ENCODE measurements at regions not wholly inside any gene's neighbourhood (a gene's known extent, or its start where the extent isn't known, plus 50 kb on each side); places are given as distances from the start of the nearest gene placed in this dataset.
"Not testable (repeated sequence)": the region's sequence is repeated elsewhere in the genome, so short reads cannot be mapped to it uniquely, and the experiment has no call there.

DNA sequence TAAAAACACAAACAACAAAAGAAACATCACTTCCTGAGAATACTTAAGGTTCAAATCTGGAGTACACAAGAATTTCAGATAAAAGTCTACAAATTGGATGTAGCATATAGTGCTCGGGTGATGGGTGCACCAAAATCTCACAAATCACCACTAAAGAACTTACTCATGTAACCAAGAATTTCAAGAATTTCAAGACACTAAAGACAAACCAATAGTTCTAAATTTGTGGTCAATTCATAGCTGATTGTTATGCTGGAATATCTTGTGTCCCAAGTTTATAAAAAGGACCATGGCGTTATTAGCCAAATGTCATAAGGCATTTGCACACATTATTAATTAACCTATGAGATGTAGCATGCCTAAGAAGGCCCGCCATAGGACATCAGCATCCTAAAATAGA is 1204.1 kb upstream of the AUTS2 start:
- DNase-seq (ENCODE audit: low spot score), result no peak

DNA sequence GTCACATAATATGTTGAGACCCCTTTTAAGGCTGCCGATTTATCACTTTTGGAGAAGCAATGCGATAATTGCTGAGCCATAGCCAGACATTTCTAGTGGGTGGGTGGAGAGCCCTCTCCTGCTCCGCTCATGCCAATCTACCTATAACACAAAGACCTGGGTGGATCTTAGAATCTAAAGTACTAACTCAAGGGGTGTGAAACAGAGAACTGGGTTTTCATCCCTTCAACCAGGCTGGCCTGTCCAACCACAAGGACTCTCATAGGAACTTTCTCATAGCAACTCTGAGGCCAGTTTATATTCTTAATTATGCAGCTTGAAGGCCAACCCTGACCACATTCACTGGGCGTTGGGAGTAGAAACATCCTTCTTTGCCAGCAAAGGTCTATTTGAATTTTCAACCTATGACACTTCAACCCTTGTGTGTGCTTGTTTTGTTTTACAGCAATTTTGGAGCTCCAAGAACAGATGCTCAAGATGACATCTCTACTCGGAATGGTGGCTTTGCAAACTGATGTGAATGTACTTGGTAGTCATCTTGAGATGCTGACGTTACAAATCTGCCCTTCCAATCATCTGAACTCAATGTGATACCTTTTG is 1198.2 kb upstream of the AUTS2 start:
- no peak for DNase-seq (ENCODE audit: low spot score)

DNA sequence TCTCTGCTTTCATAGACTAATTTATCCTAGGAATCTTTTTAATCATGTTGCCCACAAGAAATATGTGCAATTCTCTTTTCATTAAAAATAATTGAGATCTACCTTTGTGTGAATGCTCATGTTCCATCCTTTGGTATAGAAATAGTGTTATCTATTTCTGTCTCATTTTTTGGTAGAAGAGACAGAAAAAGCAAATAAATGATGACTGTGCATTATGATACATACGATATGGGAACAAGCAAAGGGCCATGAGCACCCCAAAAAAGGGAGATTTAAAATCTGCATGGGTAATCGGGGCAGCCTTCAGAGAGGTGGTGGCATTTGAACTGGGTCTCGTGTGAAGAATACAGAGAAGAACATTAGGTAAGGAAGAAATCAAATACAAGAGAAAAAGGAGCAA is 1197.5 kb upstream of the AUTS2 start:
- DNase-seq (ENCODE audit: low spot score), result no peak

DNA sequence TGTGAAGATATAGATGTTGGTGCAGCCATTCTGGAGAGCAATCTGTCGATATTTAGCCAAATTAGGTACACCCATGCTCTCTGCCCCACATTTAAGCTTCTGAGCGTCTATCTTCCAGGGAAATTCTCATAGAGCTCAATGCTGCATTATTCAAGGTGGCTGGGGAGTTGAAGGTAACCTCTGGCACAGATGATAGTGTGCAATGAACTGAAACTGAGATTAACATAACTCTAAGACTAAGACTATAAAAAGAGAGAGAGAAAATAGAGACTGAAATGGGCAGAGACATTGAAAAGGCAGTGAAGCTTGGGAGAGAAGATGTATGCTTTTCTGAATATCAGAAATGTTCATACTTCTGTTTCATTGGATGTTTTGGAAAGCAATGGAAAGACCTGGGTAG is 1197.0 kb upstream of the AUTS2 start:
- DNase-seq (ENCODE audit: low spot score), result no peak

DNA sequence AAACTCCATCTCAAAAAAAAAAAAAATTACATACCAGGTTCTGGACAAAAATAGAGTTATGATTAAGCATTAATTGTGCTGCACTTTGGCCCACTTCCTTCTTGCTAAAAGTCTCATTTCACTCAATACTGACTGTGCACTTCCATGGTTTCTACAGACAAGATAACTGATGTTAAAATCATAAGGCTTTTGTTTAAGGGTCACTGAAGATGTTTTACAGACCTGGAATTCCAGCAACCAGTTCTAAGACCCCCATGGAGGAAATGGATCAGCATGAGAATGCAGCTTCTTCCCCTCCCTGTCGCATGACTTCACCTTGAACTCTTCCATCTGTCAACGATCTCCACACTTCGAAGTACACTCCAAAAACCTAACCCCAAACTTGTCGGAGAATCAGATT is 1191.8 kb upstream of the AUTS2 start:
- no peak for DNase-seq (ENCODE audit: low spot score)

DNA sequence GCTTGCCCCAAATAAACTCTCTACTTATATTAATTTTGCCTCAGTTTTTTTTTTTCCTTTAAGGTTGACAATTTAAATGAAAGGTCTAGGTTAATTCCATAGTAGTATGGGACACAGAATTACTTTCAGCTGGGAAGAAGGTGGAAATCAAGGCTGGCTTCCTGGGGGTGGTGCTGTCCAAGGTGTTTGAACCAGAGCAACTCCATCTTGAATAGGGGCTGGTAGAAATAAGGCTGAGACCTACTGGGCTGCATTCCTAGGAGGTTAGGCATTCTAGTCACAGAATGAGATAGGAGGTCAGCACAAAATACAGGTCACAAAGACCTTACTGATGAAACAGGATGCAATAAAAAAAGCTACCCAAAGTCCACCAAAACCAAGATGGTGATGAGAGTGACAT is 1190.8 kb upstream of the AUTS2 start:
- no peak for DNase-seq (ENCODE audit: low spot score)

DNA sequence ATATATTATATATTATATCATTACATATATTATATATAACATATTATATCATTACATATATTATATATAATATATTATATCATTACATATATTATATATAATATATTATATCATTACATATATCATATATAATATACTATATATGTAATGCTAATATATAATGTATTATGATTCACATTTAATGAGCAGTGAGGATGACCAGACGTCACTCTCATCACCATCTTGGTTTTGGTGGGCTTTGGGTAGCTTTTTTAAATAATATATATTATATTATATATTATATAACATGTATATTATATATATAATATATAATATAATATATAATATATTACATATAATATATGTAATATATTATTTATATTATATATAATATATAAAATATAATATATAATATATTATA is 1189.4 kb upstream of the AUTS2 start:
- no peak for DNase-seq (ENCODE audit: low spot score)

DNA sequence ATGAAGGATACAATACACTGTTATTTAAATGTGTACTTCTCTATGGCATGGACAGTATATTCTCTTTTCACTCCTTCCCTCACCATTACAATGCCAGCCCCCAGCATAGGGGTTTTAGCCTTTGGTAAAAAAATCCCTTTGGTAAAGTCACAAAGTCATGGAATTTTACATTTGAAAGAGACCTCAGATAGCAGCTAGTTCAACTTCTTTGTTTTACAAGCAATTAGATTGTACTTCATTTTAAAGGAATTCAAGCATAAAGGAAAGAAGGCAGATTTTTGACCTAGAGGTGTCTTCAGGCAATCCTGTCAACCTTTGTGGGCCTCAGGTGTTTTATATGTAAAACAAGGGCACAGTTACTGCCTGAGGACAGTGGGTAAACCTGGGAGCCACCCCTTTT is 1188.4 kb upstream of the AUTS2 start:
- DNase-seq (ENCODE audit: low spot score), result no peak

DNA sequence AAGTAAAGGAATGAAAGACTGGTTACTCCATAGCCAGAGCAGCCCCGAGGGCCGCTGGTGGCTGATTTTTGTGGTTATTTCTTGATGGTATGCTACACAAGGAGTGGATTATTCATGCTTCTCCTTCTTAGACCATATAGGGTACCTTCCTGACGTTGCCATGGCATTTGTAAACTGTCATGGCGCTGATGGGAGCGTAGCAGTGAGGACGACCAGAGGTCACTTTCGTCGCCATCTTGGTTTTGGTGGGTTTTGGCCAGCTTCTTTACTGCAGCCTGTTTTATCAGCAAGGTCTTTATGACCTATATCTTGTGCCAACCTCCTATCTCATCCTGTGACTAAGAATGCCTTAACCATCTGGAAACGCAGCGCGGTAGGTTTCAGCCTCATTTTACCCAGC is 1187.6 kb upstream of the AUTS2 start:
- not testable (repeated sequence) for DNase-seq (ENCODE audit: low spot score)

DNA sequence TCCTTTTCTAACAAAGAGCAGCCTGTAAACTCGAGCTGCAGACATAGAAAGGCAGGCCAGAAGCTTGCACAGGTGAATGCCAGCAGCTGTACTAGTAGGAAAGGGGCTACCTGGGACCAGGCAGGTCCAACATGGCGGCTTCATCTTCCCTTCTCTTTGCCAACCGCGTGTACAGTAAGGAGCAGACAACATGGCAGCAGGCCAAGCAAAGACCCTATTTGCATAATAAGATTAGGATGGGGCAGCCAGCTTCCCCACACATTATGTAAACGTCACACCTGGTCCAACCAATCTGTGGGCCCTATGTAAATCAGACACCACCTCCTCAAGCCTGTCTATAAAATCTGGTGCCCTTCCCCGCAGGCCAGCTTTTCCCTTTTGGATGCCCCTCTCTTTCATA is 1186.5 kb upstream of the AUTS2 start:
- no peak for DNase-seq (ENCODE audit: low spot score)

DNA sequence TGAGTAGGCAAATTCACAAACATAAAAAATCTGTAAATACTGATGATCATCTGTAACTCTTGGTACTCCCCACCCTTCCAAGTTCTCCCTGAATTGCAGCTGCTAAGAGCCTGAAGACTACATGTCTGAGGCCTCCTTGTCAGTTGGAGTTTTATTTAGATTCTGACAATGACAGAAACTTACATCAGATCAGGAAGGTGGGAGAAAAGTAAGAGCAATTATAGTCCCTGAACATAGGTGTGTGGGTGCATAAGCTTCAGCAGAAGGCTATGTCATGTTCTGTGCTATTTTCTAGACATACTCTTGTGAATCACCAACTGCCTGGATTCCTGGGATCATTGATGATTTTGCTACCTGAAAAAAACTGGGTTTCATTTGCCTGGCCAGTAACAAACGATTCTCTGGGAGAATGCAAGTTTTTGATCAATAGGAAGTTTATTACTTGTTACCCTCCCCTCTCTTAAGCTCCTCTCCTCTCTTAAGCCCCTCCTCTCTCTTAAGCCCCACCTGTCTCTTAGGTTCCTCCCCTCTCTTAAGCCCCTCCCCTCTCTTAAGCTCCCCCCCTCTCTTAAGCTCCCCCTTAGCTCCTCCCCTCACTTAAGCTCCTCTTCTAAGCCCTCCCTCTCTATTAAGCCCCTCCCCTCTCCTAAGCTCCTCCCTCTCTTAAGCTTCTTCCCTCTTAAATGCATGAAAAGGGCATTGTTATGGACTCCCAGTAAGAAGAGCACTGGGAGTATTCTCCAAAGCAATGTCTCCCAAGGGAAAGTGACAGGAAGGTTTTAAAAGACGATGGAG is 1183.4 kb upstream of the AUTS2 start:
- no peak for DNase-seq (ENCODE audit: low spot score)

DNA sequence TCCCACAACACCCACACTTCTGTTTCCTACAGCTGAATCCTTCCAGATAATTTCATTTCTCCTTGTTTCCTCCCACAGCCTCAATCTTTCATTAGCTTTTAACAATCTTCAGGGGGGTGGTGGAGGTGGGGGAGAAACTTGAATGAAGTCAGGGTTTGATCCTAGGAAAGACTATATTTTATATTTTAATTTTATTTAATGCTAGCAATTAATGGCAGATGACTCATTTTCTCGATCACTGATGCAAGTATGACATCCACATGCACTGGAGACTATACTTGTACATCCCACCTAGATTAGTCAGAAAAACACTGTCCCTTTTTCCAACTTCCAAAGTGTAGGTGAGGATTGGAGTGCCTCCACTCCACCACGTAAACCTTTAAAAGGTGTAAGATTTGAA is 1181.3 kb upstream of the AUTS2 start:
- no peak for DNase-seq (ENCODE audit: low spot score)

DNA sequence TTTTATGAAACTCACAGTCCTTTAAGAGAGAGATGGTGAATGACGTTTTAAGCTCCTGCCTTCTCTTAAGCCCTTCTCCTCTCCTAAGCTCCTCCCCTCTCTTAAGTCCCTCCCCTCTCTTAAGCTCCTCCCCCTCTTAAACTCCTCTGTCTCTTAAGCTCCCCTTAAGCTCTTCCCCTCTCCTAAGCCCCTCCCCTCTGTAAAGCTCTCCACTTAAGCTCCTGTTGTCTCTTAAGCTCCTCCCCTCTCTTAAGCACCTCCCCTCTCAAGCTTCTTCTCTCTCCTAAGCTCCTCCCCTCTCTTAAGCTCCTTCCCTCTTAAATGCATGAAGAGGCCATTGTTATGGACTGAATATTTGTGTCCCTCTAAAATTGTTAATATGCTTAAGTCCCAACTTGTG is 1180.6 kb upstream of the AUTS2 start:
- DNase-seq (ENCODE audit: low spot score), result no peak

DNA sequence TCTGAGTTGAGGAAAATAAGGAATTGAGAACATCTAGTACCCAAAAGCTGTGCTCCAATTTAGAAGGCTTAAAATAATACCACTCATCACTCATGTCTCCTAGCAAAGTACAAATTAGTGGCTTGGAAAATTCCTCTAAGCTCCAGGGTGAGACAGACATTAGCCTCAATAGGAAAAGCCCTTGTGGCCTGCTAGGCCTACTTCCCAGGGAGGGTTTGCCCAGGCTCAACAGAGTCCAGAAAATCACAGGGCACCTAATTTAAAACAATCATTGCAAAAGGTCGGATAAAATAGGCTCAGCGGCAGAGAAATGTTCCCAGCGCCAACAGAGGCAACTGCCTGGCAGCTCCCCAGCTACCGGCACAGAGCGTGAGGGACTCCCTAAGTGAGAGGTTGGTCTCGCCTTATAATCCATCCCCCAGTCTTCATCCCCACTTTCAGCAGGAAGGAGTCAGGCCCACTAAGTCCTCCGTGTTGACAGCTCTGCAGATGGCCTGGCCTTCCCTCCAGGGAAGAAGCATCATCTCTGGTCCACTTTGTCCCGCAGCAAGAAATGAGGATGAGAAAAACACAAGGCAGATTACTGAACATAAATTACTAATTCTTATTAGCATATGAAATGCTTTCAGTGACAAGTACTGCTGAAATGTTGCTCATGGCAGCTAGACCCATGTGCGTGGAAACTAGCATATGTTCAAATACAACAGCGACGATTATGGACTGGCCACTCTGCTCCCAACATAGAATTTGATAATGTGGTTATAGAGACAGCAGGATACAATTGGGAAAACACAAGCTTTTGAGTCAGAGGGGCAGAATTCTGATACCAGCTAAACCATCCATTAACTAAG is 1177.7 kb upstream of the AUTS2 start:
- no peak for DNase-seq (ENCODE audit: low spot score)

DNA sequence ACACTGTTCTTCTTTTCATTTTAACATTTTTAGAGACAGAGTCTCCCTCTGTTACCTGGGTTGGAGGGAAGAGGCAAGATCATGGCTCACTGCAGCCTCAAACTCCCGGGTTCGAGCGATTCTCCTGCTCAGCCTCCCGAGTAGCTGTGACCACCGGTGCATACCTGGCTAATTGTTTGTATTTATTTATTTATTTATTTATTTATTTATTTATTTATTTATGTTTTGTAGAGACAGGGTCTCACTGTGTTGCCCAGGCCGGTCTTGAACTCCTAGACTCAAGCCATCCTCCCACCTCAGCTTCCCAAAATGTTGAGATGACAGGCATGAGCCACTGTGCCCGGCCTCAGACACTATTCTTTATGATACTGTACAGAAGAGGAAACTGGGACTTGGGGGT is 1176.6 kb upstream of the AUTS2 start:
- no peak for DNase-seq (ENCODE audit: low spot score)

DNA sequence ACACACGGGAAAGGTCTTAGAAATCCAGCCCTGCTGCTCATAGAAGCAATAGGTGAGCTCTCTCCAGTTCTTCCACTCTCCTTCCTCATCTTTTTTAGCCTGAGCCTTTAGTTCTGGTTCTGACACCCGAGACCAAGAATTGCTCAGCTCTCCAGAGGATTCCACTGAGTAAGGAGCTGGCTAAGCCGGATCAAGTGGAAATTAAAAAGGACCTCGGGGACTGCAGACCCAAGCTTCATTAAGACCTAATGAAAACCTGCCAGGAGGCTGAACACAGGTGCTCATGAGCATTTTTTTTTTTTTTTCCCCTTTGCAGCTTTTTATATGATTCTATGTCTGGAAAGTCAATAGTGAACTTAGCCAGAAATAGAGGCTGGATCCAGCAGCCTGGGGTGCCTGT is 1176.0 kb upstream of the AUTS2 start:
- DNase-seq (ENCODE audit: low spot score), result no peak

DNA sequence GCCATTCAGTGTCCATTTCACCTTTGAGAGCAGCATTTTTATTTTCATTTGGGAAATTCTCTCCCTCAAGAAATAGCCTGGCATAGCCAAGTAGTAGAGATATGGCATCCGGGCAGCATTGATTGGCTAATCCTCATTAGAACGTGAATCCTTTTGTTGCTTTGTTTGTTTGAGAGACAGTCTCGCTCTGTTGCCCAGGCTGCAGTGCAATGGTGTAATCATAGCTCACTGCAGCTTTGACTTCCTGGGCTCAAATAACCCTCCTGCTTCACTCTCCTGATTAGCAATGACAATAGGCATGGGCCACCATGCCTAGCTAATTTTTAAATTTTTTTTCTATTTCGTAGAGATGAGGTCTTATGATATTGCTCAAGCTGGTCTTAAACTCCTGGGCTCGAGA is 1174.9 kb upstream of the AUTS2 start:
- no peak for DNase-seq (ENCODE audit: low spot score)

DNA sequence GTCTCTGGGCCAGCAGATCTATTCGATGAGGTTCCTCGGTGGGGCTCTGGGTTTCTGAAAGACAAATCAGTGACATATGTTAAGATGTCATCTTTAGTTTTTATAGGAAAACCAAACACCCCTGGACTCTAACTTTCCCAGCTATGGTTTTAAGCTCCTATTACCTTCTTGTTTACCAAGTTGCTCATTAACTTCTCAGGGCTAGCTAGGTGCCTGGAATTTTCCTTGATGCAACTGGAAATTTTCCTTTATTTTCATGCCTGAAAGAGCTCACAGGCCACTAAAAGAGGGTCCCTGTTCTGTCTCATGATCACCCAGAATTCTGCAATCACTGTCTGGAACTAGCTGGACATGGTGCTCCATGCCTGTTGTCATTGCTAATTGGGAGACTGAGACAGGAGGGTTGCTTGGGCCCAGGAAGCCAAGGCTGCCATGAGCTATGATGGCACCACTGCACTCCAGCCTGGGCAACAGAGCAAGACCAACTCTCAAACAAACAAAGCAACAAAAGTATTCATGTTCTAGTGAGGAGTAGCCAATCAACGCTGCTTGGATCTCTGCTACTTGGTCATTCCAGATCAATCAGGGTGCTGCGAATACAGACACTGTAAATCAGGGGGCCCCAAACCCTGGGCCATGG is 1173.5 kb upstream of the AUTS2 start:
- DNase-seq (ENCODE audit: low spot score), result no peak

DNA sequence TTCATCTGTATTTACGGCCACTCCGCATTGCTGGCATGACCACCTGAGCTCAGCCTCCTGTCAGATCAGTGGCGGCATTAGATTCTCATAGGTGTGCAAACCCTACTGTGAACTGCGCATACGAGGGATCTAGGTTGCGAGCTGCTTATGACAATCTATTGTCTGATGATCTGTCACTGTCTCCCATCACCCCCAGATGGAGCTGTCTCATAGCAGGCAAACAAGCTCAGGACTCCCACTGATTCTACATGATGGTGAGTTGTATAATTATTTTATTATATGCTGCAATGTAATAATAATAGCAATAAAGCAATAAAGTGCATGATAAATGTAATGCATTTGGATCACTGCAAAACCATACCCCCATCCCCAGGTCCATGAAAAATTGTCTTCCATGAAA is 1172.9 kb upstream of the AUTS2 start:
- DNase-seq (ENCODE audit: low spot score), result no peak

DNA sequence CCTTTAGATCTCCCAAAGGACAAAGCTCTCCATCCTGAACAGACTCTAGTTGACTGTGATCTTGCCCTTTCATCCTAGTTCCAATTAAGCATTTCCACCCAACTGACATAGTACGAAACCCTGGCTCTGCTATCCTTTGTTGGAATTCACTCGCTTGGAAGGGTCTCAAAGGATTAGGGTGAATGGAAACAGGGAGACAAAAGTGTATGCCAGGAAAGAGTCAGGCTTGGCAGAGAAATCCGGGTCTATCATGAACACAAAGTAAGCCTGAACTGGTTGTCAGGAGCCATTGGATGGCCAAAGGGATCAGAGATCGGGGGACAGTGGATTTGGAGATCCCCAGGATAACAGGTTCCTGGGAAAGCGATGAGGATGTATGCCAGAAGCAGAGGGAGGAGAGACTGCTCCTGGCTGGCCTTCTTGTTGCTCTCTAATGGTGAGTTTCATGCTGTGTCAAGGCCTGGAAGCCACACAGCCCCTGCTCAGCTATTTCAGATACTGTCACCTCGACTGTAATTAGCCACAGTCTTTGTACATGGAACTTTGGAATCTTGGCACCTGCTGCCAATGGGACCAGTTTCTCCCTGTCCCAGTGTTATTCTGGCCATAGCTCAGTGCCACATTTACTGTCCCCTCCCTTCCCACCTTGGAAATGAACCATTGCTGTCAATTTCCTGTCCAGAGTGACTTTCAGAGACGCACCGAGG is 1168.7 kb upstream of the AUTS2 start:
- no peak for DNase-seq (ENCODE audit: low spot score)

DNA sequence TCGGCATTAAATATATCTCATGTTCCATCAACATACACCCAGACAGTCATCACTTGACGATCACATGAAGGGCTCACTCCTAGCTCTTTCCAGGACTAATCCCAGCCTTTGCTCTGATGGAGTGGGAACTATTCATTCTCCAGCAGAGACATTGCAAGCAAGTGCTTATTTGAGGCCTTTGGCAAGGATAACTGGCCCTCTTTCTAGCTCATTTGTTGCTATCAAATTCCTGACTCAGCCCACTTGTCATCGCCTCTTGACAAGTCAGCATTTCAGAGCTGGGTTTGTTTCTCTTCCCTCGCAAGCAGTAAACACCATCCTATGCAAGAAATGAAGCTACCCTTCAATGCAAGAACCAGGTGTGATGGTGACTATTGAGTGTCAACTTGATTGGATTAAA is 1165.7 kb upstream of the AUTS2 start:
- no peak for DNase-seq (ENCODE audit: low spot score)

DNA sequence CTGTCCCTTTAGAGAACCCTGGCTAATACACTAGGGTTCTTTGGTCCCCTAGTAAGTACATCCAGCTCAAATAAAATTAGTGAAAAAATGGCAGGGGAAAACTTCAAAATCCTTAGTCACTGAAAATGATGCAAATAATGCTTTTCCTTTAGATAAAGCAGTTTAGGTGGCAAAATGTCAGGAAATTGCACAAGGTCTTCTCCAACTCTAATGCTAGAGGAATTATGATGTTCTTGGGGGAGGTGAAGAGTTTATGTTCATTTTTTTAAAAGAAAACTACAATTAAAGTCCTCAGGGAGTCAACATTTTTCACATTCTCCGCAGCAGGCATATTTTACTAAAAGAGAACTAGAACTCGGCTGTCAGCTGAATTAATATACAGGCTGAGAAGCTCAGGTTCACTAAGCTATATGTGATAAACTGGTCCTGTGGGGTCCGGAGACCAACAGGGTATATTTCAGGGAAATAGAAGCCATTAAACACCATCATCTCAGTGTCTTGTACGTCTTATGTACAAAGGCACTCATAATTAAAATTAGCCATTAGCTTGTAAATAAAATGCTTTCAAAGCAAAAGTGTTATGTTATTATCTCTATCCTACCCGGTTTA is 1164.7 kb upstream of the AUTS2 start:
- no peak for DNase-seq (ENCODE audit: low spot score)
